NOMO-1 treated with DMSO at 0.1 percent for 48 hours (cell line): ENCODE measurements at regions not wholly inside any gene's neighbourhood (a gene's known extent, or its start where the extent isn't known, plus 50 kb on each side); places are given as distances from the start of the nearest gene placed in this dataset.
A peak's percentile ranks its signal among the peaks of the same experiment; 100 is the strongest.

ENCODE experiments used
- DNase-seq: peaks from one replicate; lab custom pipeline; 2025; ENCODE audit not compliant: unreplicated experiment; lab: John Stamatoyannopoulos, UW

DNA sequence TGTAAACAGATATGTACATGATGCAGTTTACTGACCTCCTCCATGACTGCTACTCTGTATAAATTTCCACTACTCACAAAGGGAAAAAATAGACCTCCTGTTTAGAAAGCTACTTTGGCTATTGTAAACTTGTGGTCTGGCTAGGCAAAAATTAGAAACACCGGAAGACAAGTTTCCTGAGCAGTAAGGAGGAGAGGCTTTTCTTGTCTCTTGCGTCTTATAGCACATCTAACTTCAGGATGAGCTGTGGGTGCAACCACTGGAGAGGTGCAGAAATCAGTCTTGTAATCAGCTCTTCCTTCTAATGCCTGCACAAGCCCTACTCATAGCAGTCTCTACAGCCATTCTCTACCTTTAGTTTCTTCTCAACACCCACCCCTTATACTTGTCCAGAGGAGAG is 296.5 kb upstream of the SLC35B3 start:
- peak; percentile 43 for DNase-seq

DNA sequence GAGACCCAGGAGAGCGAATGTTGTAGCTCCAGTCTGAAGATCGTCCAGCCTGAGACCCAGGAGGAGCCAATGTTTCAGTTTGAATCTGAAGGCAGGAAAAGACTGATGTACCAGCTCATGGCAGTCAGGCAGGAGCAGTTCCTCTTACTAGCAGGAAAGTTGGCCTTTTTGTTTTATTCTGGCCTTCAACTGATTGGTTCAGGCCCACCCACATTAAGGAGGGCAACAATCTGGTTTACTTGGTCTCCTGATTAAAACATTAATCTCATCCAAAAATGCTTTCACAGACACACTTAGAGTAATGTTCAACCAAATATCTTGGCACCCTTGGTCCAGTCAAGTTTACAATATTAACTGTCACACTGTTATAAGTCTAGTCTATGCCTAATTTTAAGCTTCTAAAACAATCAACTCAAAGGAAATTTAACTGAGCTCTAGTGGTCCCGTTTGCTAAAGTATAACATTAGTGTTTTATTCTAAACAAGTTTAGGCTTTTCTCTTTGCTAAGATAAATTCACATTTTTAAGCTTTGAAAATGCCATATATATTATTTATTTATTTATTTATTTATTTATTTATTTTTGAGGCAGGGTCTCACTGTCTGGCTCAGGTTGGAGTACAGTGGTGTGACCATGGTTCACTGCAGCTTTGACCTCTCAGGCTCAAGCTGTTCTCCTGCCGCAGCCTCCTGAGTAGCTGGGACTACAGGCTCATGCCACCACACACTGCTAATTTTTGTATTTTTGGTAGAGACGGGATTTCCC is 275.5 kb upstream of the SLC35B3 start:
- DNase-seq = no peak

DNA sequence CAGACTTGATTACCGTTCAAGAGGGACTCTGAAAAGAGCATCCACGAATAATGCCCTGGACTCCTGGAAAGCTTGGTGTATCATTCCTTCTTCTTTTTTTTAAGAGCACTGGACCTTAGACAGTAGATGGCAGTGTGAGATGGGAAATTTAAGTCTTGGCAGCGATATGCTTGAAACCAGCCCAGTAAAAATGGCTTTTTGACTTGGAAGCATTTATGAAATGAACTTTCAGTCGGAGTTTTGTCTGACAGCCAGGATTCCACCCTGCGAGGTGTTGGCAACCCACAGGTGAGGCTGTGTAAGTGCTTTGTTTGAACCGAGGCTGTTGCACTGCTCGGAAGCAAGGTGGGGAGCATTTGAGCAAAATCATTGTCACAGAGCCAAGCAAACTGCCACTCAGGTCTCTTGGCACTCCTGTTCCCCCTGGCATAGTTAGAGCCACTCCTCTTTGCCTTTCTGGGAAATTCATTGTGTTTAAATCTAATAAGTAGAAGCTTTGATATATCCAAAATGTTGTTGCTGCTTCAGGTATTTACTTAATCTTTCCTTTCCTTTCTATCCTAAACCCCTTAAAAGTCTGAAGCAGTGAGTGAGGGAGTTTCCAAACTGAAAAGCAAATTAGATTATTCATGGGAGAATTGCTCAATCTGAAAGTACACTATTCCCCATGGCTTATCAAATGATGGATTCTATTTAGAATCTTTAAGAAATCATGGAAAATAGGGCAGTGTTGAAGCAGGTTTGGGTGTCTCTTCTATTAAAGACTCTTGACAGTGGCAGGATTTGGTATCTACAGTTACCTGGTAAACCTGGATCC is 272.8 kb upstream of the SLC35B3 start:
- DNase-seq = peak; percentile 68

DNA sequence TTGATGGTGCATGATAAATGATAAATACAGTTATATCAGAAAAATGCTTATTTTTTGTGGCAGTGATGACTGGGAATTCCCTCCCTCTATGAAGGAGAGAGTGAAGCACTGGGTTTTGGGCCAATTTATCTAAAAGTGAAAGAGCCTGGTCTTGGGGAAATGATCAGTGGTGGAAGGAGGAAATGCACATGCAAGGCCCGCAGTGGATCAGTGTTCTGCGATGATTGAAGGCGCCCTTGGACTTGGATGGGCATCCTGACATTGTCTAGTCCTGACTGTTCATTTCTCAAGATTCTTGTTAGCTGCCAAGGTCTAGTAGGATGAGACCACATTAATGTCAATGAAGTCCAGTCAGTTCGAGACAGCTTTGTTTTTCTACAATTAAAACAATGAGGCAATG is 272.0 kb upstream of the SLC35B3 start:
- no peak for DNase-seq

DNA sequence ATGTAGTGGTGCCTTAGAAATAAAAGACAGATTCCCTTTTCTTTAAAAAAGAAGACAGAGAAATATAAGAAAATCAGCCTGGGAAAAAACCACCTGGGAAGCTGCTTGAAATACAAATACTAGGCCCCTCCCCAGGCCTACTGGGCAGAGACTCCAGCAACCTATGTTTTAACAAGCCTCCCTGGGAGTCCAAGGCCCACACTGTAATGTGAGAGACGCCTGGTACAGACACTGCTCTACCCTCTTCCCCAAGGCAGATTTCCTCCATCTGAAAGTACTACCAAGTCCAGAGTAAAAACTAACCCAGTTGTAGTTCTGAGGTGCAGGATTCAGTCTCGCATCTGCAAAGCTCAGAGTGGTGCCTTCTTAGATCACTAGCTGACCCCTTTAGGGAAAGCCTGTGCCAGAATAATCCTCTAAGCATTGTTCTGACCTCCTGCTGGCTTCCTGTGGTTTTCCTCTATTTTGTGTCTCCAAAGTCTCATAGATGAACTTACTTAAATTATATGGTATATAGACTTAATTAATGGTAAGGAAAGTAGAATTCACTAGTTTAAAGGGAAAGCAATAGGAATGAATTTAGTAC is 270.2 kb upstream of the SLC35B3 start:
- DNase-seq = no peak

DNA sequence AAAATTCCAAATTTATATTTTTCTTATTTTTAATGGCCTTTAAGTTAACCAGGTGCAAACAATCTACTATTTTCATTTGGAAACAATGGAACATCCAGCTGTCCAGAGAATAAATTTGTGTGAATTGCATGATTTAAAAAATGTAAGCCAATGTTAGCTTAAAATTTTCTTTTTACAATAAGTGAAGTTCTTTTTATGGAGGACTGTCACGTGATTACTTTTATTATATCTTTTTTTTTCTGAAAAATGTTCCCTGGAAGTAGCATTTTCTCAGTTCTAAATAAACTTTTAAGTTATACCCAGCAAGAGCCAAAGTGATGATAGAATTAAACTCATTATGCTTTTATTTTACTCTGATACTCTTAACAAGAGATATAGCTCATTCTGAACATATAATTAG is 267.7 kb upstream of the SLC35B3 start:
- no peak for DNase-seq

DNA sequence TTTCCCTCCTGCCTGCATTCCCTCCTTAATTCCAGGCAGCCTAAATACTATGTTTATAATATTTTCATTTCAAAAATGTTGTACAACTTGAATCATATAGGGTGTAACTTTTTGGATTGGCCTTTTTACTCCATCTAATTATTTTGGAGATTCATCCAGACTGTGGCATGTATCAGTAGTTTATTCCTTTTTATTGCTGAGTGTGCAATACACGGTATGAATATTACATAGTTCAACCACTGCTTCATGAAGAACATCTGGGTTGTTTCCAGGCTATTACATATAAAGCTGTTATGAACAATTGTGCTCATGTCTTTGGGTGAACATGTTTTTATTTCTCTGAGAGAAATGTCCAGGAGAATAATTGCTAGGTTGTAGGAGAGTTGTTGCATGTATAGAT is 253.5 kb upstream of the SLC35B3 start:
- DNase-seq = no peak

DNA sequence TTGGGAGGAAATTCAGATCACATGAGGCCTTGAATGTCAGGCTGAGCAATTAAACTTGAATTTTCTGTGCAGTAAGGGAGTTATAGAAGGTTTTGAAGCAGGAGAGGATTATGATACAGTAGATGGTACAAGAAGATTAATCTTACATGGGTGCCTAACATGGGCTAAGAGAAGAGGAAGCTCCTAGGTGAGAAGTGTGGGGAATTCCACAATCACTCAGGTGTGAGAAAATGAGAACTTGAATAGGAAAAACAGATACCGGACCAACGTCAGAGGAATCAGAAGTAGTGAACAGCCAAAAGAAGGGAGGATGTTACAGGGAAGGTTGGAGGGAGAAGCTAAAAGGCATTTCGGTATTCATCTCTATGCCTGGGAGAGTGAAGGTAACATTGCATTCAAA is 250.7 kb upstream of the SLC35B3 start:
- no peak for DNase-seq

DNA sequence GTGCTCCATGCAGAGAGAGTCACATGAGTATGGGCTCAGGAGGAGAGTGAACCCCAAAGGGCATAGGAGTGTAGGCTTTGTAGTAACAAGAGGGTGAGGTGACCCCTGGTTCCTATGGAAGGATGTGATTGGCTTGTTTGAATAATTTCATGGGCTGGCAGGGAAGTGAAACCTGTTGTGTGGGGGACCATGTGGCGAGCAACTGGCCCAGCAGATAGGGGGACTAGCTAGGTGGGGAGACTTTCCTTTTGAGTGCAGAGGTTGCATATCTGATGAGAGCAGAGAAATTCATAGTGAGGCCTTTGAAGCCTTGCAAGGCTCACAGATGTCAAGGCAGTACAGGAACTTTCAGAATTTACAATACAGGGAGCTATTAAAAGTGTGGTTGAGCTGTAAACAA is 247.9 kb upstream of the SLC35B3 start:
- DNase-seq = no peak

DNA sequence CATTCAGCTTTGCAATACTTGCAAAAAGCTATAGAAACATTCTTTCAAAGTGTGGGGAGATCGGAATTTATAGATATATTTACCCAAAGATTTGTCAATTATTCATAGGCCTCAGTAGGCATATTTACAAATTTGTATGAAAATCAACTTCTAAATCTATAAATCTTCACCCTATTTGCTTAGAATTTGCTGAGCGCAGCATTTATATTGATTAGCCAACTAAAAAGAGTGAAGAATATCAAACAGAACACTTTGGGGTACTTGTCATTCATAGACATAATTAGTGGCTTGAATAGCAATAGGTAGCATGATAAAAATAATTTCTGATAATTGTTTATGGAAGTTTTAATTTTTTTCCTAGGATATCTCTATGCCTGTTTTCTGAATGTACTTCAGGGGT is 244.5 kb upstream of the SLC35B3 start:
- no peak for DNase-seq

DNA sequence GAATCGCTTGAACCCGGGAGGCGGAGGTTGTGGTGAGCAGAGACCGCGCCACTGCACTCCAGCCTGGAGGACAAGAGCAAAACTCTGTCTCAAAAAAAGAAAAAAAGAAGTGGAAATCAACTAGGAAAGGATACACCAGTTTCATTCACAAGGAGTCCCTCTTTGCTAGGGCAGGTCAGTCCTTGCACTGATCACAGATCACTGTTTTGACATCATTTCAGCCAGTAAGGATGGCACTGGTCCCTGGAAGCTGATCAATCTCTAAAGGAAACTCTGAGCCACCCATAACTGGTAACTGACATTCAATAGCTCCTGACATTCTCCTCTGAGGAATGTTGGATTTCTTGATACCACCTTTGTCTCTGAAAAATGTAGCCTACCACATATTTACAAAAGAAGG is 243.1 kb upstream of the SLC35B3 start:
- no peak for DNase-seq

DNA sequence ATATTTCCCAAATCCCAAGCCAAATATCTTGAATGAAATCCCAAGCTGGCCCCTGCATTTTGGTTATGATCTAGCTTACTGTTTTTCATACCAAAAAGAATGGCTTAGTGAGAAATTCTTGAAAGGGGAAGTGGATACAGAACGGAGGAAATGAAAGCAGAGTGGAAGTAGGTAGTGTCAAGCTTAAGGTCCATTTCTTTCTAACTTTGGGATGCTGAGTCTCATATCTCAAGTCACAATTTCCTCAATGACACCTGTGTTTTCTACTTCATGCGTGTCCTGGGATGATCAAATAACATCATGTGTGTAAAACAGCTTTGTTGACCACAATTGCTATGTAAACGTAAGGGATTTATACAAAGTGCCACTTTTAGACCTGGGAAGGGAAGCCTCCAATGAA is 238.8 kb upstream of the SLC35B3 start:
- DNase-seq = peak; percentile 90

DNA sequence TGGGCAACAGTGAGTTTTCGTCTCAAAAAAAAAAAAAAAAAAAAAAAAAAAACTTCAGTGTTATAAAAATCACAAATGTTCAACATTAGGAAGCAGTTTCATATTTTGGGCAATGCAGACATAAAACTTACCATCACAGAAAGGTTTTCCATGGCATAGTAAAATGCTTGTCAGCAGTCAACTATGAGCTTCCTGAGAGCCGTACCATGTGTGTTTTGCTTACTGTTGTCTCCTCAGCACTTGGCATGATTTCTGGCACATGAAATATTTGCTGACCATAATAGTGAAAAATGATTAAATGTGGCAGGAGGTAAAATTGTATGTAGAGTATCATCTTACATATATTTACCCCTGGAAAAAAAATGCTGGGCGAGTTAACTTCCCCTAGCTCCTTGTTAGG is 237.5 kb upstream of the SLC35B3 start:
- no peak for DNase-seq

DNA sequence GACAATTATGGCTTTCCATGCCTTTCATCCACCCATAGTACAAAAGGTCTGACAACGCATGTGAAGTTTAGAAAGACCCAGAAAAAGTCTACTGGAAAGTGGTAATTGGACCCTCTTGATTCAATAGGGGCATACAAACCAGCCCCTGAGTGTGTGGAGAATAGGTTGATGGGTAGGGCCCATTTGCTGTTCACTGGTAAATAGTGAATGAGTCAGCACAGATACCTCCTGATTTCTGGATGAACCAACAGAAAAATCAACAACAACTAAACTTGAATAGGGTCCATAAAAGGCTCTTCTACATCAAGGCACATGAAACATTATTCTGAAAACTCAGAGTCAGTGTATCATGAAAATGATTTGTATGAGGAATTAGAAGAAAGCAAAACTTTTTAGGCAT is 235.4 kb upstream of the SLC35B3 start:
- no peak for DNase-seq

DNA sequence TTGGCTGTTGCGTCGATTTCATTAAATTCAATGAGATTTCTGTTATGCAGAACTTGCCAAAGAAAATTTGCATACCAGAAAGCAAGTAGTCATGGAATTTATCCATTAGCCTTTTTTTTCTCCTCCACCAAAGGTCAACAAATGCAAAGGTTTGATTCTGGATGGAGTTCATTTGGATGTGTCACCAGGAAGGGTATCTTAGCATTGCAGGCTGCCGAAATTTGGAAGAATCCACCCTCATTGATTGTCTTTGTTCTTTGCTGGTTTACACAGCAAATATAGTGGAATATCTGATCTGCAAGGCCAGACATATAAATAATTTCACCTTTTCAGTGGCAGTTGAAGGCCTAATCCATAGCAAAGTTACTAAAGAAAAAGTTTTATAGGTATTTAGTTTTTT is 229.4 kb upstream of the SLC35B3 start:
- no peak for DNase-seq

DNA sequence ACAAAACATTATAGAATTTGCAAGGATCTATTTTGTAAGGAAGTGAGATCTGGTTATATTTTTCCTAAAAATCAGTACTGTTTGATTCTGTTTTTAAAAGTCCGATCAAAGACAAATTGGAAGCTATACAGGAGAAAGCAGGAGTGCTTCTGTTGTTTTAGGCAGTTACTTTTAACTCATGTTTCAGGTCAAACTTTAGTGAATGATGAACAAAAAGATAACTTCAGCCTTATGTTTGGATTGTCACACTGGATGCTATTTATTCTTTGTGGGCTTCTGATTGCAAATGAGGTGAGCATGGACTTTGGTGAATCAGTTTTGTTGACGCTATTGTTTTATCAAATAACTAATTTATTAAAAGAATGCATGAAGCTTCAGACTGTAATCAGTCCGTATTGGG is 228.7 kb upstream of the SLC35B3 start:
- DNase-seq = no peak

DNA sequence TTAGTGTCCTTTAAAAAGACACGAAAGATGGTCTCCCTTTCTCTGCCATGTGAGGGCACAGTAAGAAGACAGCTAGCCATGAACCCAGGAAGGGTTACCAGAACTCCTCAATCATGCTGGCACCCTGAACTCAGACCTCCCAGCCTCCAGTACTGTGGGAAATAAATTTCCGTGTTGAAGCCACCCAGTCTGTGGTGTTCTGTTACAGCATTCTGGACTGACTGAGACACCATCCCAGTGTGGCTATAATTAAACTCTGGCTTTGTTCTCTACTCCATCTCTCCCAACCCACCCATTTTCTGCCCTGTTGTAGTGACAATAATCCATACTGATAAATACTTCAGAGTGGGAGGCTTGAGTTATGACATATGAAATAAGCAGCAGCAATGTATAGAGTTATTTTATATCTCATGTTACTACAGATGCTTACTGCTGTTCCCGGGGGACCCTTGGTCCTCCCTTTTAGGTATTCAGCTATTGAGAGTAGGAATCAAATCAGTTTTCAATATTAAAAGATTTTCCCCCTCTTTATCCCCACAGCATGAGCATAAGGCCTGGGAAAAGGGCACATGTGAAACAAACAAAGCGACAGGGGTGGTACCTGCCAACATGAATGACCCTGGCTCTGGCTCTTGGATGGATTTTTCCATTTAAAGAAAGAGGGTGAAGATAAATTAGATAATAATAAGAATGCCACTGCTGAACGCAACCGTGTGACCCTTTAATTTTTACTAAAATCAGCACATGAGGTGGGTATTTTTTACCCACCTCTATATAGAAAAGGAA is 224.3 kb upstream of the SLC35B3 start:
- no peak for DNase-seq

DNA sequence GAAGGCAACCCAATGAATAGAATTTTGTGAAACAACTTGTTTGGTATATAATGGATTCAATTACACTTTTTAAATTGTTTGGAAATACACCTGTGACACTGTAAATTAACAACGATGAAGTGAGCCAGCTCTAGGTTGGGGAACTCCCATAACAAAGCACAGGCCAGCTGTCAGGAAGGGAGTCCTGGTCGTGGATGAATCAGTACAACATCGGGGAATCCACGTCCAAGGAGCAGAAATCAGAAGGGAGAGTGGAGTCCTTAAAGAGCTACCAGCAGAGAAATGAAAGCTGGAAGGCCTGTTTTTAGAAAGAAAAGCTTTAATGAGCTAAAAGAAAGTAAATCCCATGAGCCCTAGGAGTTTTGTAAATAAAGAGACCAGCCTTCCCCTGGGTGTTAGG is 223.1 kb upstream of the SLC35B3 start:
- DNase-seq = no peak

DNA sequence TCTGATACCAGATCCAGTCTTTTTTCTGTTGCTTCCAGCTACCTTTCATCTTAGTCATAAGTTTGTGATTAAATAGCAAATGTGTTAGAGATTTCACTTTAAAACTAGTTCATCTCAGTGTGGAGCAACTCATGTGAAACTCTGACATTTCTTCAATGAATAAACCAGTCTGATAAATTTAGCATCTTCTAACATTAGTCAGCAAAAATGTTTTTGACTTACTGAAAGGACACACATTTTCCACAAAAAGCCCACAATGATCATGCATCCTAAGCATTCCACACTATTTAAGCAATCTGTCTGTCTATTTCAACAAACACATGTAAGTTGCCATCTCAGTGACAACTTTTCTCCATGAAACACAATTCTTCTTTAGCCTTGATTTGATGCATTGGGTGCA is 222.2 kb upstream of the SLC35B3 start:
- DNase-seq = no peak

DNA sequence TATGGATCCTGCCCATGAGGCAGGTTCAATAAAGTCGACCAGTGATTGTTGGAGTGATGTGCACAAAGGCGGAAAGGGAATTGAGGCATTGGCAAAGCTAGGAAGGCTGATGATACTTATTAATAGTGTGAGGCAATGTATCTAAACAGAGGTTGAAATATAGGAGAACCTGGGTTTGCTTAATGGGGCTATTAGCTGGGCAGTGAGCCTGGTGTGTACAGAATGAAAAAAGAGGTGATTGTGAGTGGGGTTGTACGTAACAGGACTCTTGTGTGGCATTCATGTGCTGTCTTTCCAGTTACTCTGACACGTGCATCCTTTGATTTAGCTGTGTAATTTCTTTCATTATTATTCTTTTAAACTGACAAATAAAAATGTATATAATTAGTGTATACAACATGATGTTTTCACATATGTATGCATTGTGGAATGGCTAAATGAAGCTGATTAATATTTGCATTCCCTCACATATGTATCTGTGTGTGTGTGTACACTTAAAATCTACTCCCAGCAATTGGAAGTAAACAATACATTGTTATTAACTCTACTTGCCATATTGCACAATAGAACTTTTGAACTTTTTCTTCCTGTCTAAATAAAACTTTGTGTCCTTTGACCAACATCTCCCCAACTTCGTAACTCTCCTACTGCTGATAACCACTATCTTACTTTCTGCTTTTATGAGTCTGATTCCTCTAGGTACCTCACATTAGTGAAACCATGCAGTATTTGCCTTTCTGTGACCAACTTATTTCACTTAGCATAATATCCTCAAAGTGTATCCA is 220.5 kb upstream of the SLC35B3 start:
- DNase-seq = no peak

DNA sequence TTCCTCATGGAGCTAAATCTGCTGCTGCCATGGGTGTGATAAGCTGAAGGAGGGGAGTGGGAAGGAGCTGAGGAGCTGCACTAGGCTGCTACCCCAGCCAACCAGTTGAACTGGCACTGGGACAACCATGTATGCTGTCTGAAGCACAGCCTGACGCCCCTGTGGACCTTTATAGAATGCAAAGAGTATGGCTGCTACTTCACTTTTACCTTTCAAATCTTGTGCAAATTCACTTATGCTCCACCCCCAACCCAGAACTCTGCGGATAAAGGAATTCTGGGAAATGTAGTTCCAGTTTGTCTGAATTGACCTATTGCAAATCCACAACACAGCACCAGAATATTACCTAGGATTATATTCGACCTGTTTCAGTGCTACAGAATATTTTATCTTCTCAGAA is 217.4 kb upstream of the SLC35B3 start:
- DNase-seq = no peak
